SK-N-SH (cell line): ENCODE measurements at regions not wholly inside any gene's neighbourhood (a gene's known extent, or its start where the extent isn't known, plus 50 kb on each side); places are given as distances from the start of the nearest gene placed in this dataset.

Experiments
- RCOR1 ChIP-seq: fragments of 150-350 bp; IDR thresholded peaks from 2 replicates; pipeline ENCODE4 v1.6.1; 2017; ENCODE audit warnings: antibody characterized with exemption, low read length
- REST ChIP-seq: IDR thresholded peaks from 2 replicates; pipeline ENCODE4 v1.6.1; 2012; ENCODE audit warnings: mild to moderate bottlenecking, low read depth, low read length, moderate library complexity

GRCh38 chr3:31278532-31278931 lies 254.2 kb upstream of the STT3B start:
- TF ChIP-seq RCOR1 (no peak), REST (no peak)
